Naive B cell (primary cell): ENCODE measurements at regions not wholly inside any gene's neighbourhood (a gene's known extent, or its start where the extent isn't known, plus 50 kb on each side); places are given as distances from the start of the nearest gene placed in this dataset.

Source experiments
- ATAC-seq, 2 donors: fragments of 150-1000 bp; cut with Tn5 transposase; 2 replicates each; pipeline ENCODE4 v1.10.0; 2021; ENCODE audit warnings: low read depth in 2 of 2, mild to moderate bottlenecking in 2 of 2, moderate library complexity in 2 of 2
- DNase-seq: peaks from one replicate; pipeline ENCODE4 v3.0.0; 2022
- H3K27ac Mint-ChIP-seq, 6 donors: one replicate each; pipeline ENCODE4 v1.8.0; 2020 to 2022; ENCODE audit warnings: mild to moderate bottlenecking in 6 of 6, mixed read lengths in 6 of 6, moderate library complexity in 5 of 6, inconsistent platforms in 2 of 6
- H3K27me3 Mint-ChIP-seq, 3 donors: one replicate each; pipeline ENCODE4 v1.8.0; 2021 to 2022; ENCODE audit warnings: mixed read lengths in 3 of 3, mild to moderate bottlenecking in 1 of 3
- H3K36me3 Mint-ChIP-seq, 2 donors: one replicate each; pipeline ENCODE4 v1.8.0; 2020 to 2022; ENCODE audit warnings: mixed read lengths in 2 of 2, inconsistent platforms in 1 of 2, mild to moderate bottlenecking in 1 of 2
- H3K4me1 Mint-ChIP-seq, 3 donors: one replicate each; pipeline ENCODE4 v1.8.0; 2020 to 2022; ENCODE audit warnings: mixed read lengths in 3 of 3, inconsistent platforms in 1 of 3, mild to moderate bottlenecking in 1 of 3, moderate library complexity in 1 of 3
- H3K4me3 Mint-ChIP-seq, 8 donors: one replicate each; pipeline ENCODE4 v1.8.0; 2020 to 2022; ENCODE audit warnings: mild to moderate bottlenecking in 8 of 8, mixed read lengths in 8 of 8, moderate library complexity in 8 of 8, inconsistent platforms in 2 of 8
- H3K9me3 Mint-ChIP-seq, 7 donors: one replicate each; pipeline ENCODE4 v1.8.0; 2020 to 2022; ENCODE audit warnings: mixed read lengths in 7 of 7, mild to moderate bottlenecking in 5 of 7, inconsistent platforms in 2 of 7, moderate library complexity in 1 of 7

- H3K27me3 Mint-ChIP-seq: no peaks in the 10 kb centered on the region
- H3K27ac Mint-ChIP-seq: no peak overlapping the region
Observed at GRCh38 chr4:81652069-81652478, 180.4 kb upstream of the RASGEF1B start.

GRCh38 chr4:81651243-81651899 lies 179.7 kb upstream of the RASGEF1B start:
- no peak for ATAC-seq
- Mint-ChIP-seq H3K27me3 (no peaks in the 10 kb centered on the region), H3K9me3 (peaks cover 0 to 6% (median 0%) of the 10 kb centered on the region in 7 donors)

More at GRCh38 chr4:81652069-81652478, 180.4 kb upstream of the RASGEF1B start:
- H3K4me1 Mint-ChIP-seq: peaks cover 18 to 56% (median 52%) of the 10 kb centered on the region in 3 donors
- DNase-seq (no peak), ATAC-seq (no peak)
- no peaks in the 10 kb centered on the region for H3K36me3 Mint-ChIP-seq
- H3K4me3 Mint-ChIP-seq: no peak overlapping the region
- H3K9me3 Mint-ChIP-seq: peaks cover 0 to 10% (median 0%) of the 10 kb centered on the region in 7 donors

GRCh38 chr4:81650606-81651242 lies 179.0 kb upstream of the RASGEF1B start:
- DNase-seq: no peak
- H3K27ac Mint-ChIP-seq: peak overlapping the region in 1 of 6 donors; percentile 8
- no peaks in the 10 kb centered on the region for H3K9me3 Mint-ChIP-seq
- no peaks in the 10 kb centered on the region for H3K36me3 Mint-ChIP-seq
- H3K27me3 Mint-ChIP-seq: no peaks in the 10 kb centered on the region
- H3K4me1 Mint-ChIP-seq: peaks cover 21 to 51% (median 44%) of the 10 kb centered on the region in 3 donors
- no peak for ATAC-seq
- no peak overlapping the region for H3K4me3 Mint-ChIP-seq

More at GRCh38 chr4:81651243-81651899, 179.7 kb upstream of the RASGEF1B start:
- H3K4me3 Mint-ChIP-seq: no peak overlapping the region
- peaks cover 18 to 56% (median 51%) of the 10 kb centered on the region in 3 donors for H3K4me1 Mint-ChIP-seq
- DNase-seq: no peak
- no peaks in the 10 kb centered on the region for H3K36me3 Mint-ChIP-seq
- H3K27ac Mint-ChIP-seq: peak overlapping the region in 1 of 6 donors; percentile 19

- Mint-ChIP-seq H3K27ac (peak overlapping the region; percentile 4 to 94 (median 20)), H3K9me3 (no peaks in the 10 kb centered on the region), H3K36me3 (no peaks in the 10 kb centered on the region), H3K4me3 (peak overlapping the region in 7 of 8 donors; percentile 41 to 80 (median 58)), H3K4me1 (peaks cover 21 to 40% (median 40%) of the 10 kb centered on the region in 3 donors), H3K27me3 (no peaks in the 10 kb centered on the region)
- ATAC-seq (peak; percentile 99 to 100), DNase-seq (peak; percentile 71)
Observed at GRCh38 chr4:81648576-81649275, 177.0 kb upstream of the RASGEF1B start.

- no peak overlapping the region for H3K4me3 Mint-ChIP-seq
- H3K27me3 Mint-ChIP-seq: no peaks in the 10 kb centered on the region
- H3K27ac Mint-ChIP-seq: no peak overlapping the region
- H3K9me3 Mint-ChIP-seq: no peaks in the 10 kb centered on the region
- no peak for DNase-seq
- no peaks in the 10 kb centered on the region for H3K36me3 Mint-ChIP-seq
- H3K4me1 Mint-ChIP-seq: peaks cover 21 to 43% (median 40%) of the 10 kb centered on the region in 3 donors
- no peak for ATAC-seq
Observed at GRCh38 chr4:81647388-81647787, 175.7 kb upstream of the RASGEF1B start.

- no peaks in the 10 kb centered on the region for H3K36me3 Mint-ChIP-seq
- no peak overlapping the region for H3K27ac Mint-ChIP-seq
- no peaks in the 10 kb centered on the region for H3K27me3 Mint-ChIP-seq
- peaks cover 3 to 14% (median 5%) of the 10 kb centered on the region in 3 donors for H3K4me1 Mint-ChIP-seq
- H3K4me3 Mint-ChIP-seq: no peak overlapping the region
- DNase-seq (no peak), ATAC-seq (no peak)
- H3K9me3 Mint-ChIP-seq: no peaks in the 10 kb centered on the region
Observed at GRCh38 chr4:81642543-81642942, 170.8 kb upstream of the RASGEF1B start.

- H3K27me3 Mint-ChIP-seq: no peaks in the 10 kb centered on the region
- no peaks in the 10 kb centered on the region for H3K36me3 Mint-ChIP-seq
Observed at GRCh38 chr4:81639248-81639647, 167.5 kb upstream of the RASGEF1B start.

GRCh38 chr4:81638698-81639097 lies 167.0 kb upstream of the RASGEF1B start:
- no peaks in the 10 kb centered on the region for H3K36me3 Mint-ChIP-seq
- ATAC-seq (no peak), DNase-seq (no peak)
- peaks cover 15 to 40% (median 33%) of the 10 kb centered on the region in 3 donors for H3K4me1 Mint-ChIP-seq
- no peaks in the 10 kb centered on the region for H3K27me3 Mint-ChIP-seq
- H3K9me3 Mint-ChIP-seq: no peaks in the 10 kb centered on the region
- peak overlapping the region in 2 of 6 donors; percentile 7 to 42 for H3K27ac Mint-ChIP-seq
- no peak overlapping the region for H3K4me3 Mint-ChIP-seq

More at GRCh38 chr4:81639248-81639647, 167.5 kb upstream of the RASGEF1B start:
- no peak overlapping the region for H3K27ac Mint-ChIP-seq
- no peak overlapping the region for H3K4me3 Mint-ChIP-seq
- H3K4me1 Mint-ChIP-seq: peaks cover 10 to 35% (median 27%) of the 10 kb centered on the region in 3 donors
- no peak for DNase-seq
- H3K9me3 Mint-ChIP-seq: no peaks in the 10 kb centered on the region
- no peak for ATAC-seq

- peak overlapping the region in 7 of 8 donors; percentile 12 to 78 (median 61) for H3K4me3 Mint-ChIP-seq
- peak; percentile 75 for DNase-seq
Observed at GRCh38 chr4:81635739-81636138, 164.0 kb upstream of the RASGEF1B start.

GRCh38 chr4:81634766-81635549 lies 163.3 kb upstream of the RASGEF1B start:
- peak overlapping the region in 2 of 8 donors; percentile 44 to 78 for H3K4me3 Mint-ChIP-seq
- peak overlapping the region in 5 of 6 donors; percentile 84 to 92 (median 89) for H3K27ac Mint-ChIP-seq
- no peaks in the 10 kb centered on the region for H3K36me3 Mint-ChIP-seq
- peaks cover 30 to 55% (median 49%) of the 10 kb centered on the region in 3 donors for H3K4me1 Mint-ChIP-seq
- H3K9me3 Mint-ChIP-seq: no peaks in the 10 kb centered on the region
- H3K27me3 Mint-ChIP-seq: no peaks in the 10 kb centered on the region
- ATAC-seq: no peak
- DNase-seq: no peak

More at GRCh38 chr4:81635739-81636138, 164.0 kb upstream of the RASGEF1B start:
- no peaks in the 10 kb centered on the region for H3K36me3 Mint-ChIP-seq
- ATAC-seq: peak; percentile 91 to 92
- H3K27me3 Mint-ChIP-seq: no peaks in the 10 kb centered on the region
- H3K4me1 Mint-ChIP-seq: peaks cover 30 to 52% (median 49%) of the 10 kb centered on the region in 3 donors
- H3K27ac Mint-ChIP-seq: peak overlapping the region; percentile 1 to 93 (median 90)
- H3K9me3 Mint-ChIP-seq: no peaks in the 10 kb centered on the region

- H3K36me3 Mint-ChIP-seq: no peaks in the 10 kb centered on the region
- no peaks in the 10 kb centered on the region for H3K27me3 Mint-ChIP-seq
- H3K27ac Mint-ChIP-seq: peak overlapping the region in 4 of 6 donors; percentile 0 to 84 (median 60)
- ATAC-seq (no peak), DNase-seq (no peak)
- no peak overlapping the region for H3K4me3 Mint-ChIP-seq
- peaks cover 30 to 55% (median 49%) of the 10 kb centered on the region in 3 donors for H3K4me1 Mint-ChIP-seq
- no peaks in the 10 kb centered on the region for H3K9me3 Mint-ChIP-seq
Observed at GRCh38 chr4:81634165-81634564, 162.5 kb upstream of the RASGEF1B start.

- H3K27ac Mint-ChIP-seq: peak overlapping the region in 5 of 6 donors; percentile 1 to 74 (median 51)
- DNase-seq: no peak
Observed at GRCh38 chr4:81632581-81633299, 161.0 kb upstream of the RASGEF1B start.

More at GRCh38 chr4:81632581-81633299, 161.0 kb upstream of the RASGEF1B start:
- Mint-ChIP-seq H3K36me3 (no peaks in the 10 kb centered on the region), H3K27me3 (no peaks in the 10 kb centered on the region), H3K4me1 (peaks cover 33 to 57% (median 53%) of the 10 kb centered on the region in 3 donors), H3K4me3 (no peak overlapping the region), H3K9me3 (no peaks in the 10 kb centered on the region)
- no peak for ATAC-seq
